ENCODE measurements at regions not wholly inside any gene's neighbourhood (a gene's known extent, or its start where the extent isn't known, plus 50 kb on each side); places are given as distances from the start of the nearest gene placed in this dataset.
A peak's percentile ranks its signal among the peaks of the same experiment; 100 is the strongest.

GRCh38 chr15:45991863-45992262 is 357.0 kb downstream of the SQOR start:
- TF ChIP-seq CTCF (IDR thresholded peaks at IDR 0.05): no peak
- H3K27me3 ChIP-seq: no peaks in the 10 kb centered on the region
- no peak overlapping the region for H3K4me3 ChIP-seq
- DNase-seq (ENCODE audit: low spot score in 2 of 2): no peak
- intact Hi-C loops (cut with DNase I): no loop called here
- H3K27ac ChIP-seq: no peak overlapping the region
- H3K4me1 ChIP-seq: no peaks in the 10 kb centered on the region
- no peaks in the 10 kb centered on the region for H3K36me3 ChIP-seq
- peaks cover 0 to 6% of the 10 kb centered on the region in 2 donors for H3K9me3 ChIP-seq

GRCh38 chr15:45993072-45993471 is 358.2 kb downstream of the SQOR start:
- no peak for TF ChIP-seq CTCF (IDR thresholded peaks at IDR 0.05)
- no peak for DNase-seq (ENCODE audit: low spot score in 2 of 2)
- Histone ChIP-seq H3K36me3 (no peaks in the 10 kb centered on the region), H3K4me3 (no peak overlapping the region), H3K27me3 (no peaks in the 10 kb centered on the region), H3K4me1 (no peaks in the 10 kb centered on the region), H3K9me3 (peaks cover 0 to 6% of the 10 kb centered on the region in 2 donors), H3K27ac (no peak overlapping the region)
- intact Hi-C loops (cut with DNase I): no loop called here

- intact Hi-C loops (cut with DNase I): no loop called here
- TF ChIP-seq CTCF (IDR thresholded peaks at IDR 0.05): no peak
- Histone ChIP-seq H3K4me1 (no peaks in the 10 kb centered on the region), H3K36me3 (no peaks in the 10 kb centered on the region), H3K27me3 (no peaks in the 10 kb centered on the region), H3K4me3 (no peak overlapping the region), H3K27ac (no peak overlapping the region), H3K9me3 (peaks cover 0 to 6% of the 10 kb centered on the region in 2 donors)
- no peak for DNase-seq (ENCODE audit: low spot score in 2 of 2)
Measured at GRCh38 chr15:45993508-45993907, 358.7 kb downstream of the SQOR start.

- Histone ChIP-seq H3K4me1 (no peaks in the 10 kb centered on the region), H3K4me3 (no peak overlapping the region), H3K27ac (no peak overlapping the region), H3K36me3 (no peaks in the 10 kb centered on the region), H3K9me3 (no peaks in the 10 kb centered on the region), H3K27me3 (no peaks in the 10 kb centered on the region)
- no peak for DNase-seq (ENCODE audit: low spot score in 2 of 2)
- intact Hi-C loops (cut with DNase I): no loop called here
- no peak for TF ChIP-seq CTCF (IDR thresholded peaks at IDR 0.05)
Measured at GRCh38 chr15:45995800-45996199, 361.0 kb downstream of the SQOR start.

- no peak for DNase-seq (ENCODE audit: low spot score in 2 of 2)
- H3K9me3 ChIP-seq: peaks cover 0 to 19% of the 10 kb centered on the region in 2 donors
- H3K4me1 ChIP-seq: no peaks in the 10 kb centered on the region
- H3K36me3 ChIP-seq: no peaks in the 10 kb centered on the region
- no peak for TF ChIP-seq CTCF (IDR thresholded peaks at IDR 0.05)
- H3K27me3 ChIP-seq: no peaks in the 10 kb centered on the region
- H3K27ac ChIP-seq: no peak overlapping the region
- intact Hi-C loops (cut with DNase I): no loop called here
- no peak overlapping the region for H3K4me3 ChIP-seq
Measured at GRCh38 chr15:46014532-46014931, 379.7 kb downstream of the SQOR start.

GRCh38 chr15:46034755-46035154 is 399.9 kb downstream of the SQOR start:
- Histone ChIP-seq H3K4me3 (no peak overlapping the region), H3K36me3 (no peaks in the 10 kb centered on the region), H3K4me1 (no peaks in the 10 kb centered on the region), H3K27me3 (no peaks in the 10 kb centered on the region), H3K27ac (peak overlapping the region in 1 of 2 donors; percentile 19), H3K9me3 (no peaks in the 10 kb centered on the region)
- intact Hi-C loops (cut with DNase I): no loop called here
- no peak for TF ChIP-seq CTCF (IDR thresholded peaks at IDR 0.05)
- no peak for DNase-seq (ENCODE audit: low spot score in 2 of 2)
